OCI-LY3 (cell line): ENCODE measurements at regions not wholly inside any gene's neighbourhood (a gene's known extent, or its start where the extent isn't known, plus 50 kb on each side); places are given as distances from the start of the nearest gene placed in this dataset.

ENCODE experiments used
- EZH2phosphoT487 ChIP-seq: fragments of 200-600 bp; shearing (Covaris generic); IDR thresholded peaks from 2 replicates; pipeline ENCODE4 v1.6.1; 2018; ENCODE audit warnings: antibody characterized with exemption, mixed run types, low read depth
- TF ChIP-seq, protein P1 (sequence below): fragments of 200-600, 300-600 bp; sonication (generic); IDR thresholded peaks from 2 replicates; pipeline ENCODE4 v1.5.1; 2014; ENCODE audit warnings: antibody characterized with exemption, low read length, low read depth

DNA sequence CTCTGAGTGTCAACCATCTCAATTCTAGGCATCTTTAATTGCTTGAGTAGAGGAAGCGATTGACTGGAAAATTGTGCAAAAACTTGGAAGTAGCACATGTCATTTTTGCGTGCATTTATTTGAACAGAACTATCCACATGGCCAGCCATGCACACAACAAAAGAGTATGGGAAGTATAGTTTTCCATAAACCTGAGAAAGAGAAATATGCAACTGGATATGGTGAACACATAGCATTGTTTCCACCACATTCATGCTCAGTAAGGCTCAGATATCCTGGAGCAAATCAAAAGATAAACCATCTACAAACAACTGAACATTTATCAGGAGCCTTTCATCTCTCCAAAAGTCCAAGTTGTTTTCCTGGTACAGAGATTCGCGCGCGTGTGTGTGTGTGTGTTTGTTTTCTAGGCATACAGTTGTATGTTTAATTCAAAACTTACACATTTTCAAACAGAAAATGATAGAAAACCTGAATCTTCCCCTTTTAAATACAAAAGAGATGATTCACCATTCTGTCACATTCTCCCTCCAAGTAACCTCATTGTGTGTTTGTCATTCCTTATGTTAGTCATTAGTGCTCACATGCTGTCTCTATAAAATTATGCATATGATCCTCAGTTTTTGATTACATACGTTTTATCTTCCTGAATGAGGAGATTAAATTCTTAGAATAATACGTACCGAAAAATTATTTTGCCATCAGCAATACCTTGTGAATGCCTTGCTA lies 780.4 kb upstream of the NRXN1 start:
- TF ChIP-seq, protein P1, sequence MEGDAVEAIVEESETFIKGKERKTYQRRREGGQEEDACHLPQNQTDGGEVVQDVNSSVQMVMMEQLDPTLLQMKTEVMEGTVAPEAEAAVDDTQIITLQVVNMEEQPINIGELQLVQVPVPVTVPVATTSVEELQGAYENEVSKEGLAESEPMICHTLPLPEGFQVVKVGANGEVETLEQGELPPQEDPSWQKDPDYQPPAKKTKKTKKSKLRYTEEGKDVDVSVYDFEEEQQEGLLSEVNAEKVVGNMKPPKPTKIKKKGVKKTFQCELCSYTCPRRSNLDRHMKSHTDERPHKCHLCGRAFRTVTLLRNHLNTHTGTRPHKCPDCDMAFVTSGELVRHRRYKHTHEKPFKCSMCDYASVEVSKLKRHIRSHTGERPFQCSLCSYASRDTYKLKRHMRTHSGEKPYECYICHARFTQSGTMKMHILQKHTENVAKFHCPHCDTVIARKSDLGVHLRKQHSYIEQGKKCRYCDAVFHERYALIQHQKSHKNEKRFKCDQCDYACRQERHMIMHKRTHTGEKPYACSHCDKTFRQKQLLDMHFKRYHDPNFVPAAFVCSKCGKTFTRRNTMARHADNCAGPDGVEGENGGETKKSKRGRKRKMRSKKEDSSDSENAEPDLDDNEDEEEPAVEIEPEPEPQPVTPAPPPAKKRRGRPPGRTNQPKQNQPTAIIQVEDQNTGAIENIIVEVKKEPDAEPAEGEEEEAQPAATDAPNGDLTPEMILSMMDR, result no peak
- no peak for TF ChIP-seq EZH2phosphoT487
